A673 (cell line): ENCODE measurements at regions not wholly inside any gene's neighbourhood (a gene's known extent, or its start where the extent isn't known, plus 50 kb on each side); places are given as distances from the start of the nearest gene placed in this dataset.
"Not testable (repeated sequence)": the region's sequence is repeated elsewhere in the genome, so short reads cannot be mapped to it uniquely, and the experiment has no call there.

Experiments
- BruUV-seq: library from RNA; stranded (reverse); fragments of 400-500 nt; replicated peaks from 2 replicates; lab custom pipeline; 2021; lab: Mats Ljungman, UMichigan
- CTCF ChIA-PET: fragments of 300-600 bp; sonication (Branson Sonifier 250); formaldehyde crosslinking; loops from one replicate; lab custom pipeline; 2022; ENCODE audit warnings: antibody characterized with exemption; lab: Charles Lee
- POLR2A ChIA-PET: fragments of 300-600 bp; sonication (Branson Sonifier 250); formaldehyde crosslinking; loops from one replicate; lab custom pipeline; 2022; ENCODE audit warnings: antibody characterized with exemption; ENCODE audit not compliant: low non-redundant PET; lab: Charles Lee
- DNase-seq: peaks from one replicate; pipeline ENCODE4 v3.0.0-alpha.2; 2015; ENCODE audit warnings: low spot score
- H3K27ac ChIP-seq: fragments of 200-600 bp; sonication (generic); 2 replicates; pipeline ENCODE4 v1.5.1; 2016; ENCODE audit warnings: mixed run types, low read depth, mild to moderate bottlenecking, mixed read lengths, antibody characterized with exemption, low read length; ENCODE audit not compliant: poor library complexity, severe bottlenecking
- H3K27me3 ChIP-seq: fragments of 200-600 bp; sonication (generic); replicated peaks from 2 replicates; pipeline ENCODE4 v1.6.1; 2017; ENCODE audit warnings: mixed run types, low read depth, mild to moderate bottlenecking, mixed read lengths, antibody characterized with exemption, low read length; ENCODE audit not compliant: insufficient read depth, poor library complexity
- H3K36me3 ChIP-seq: fragments of 200-600 bp; sonication (generic); 2 replicates; pipeline ENCODE4 v1.6.1; 2016; ENCODE audit warnings: mixed run types, mild to moderate bottlenecking, mixed read lengths, antibody characterized with exemption, low read length; ENCODE audit not compliant: insufficient read depth, poor library complexity, severe bottlenecking
- H3K4me1 ChIP-seq: fragments of 200-600 bp; sonication (generic); 2 replicates; pipeline ENCODE4 v1.6.1; 2017; ENCODE audit warnings: mixed run types, mild to moderate bottlenecking, mixed read lengths, antibody characterized with exemption, low read length; ENCODE audit not compliant: insufficient read depth, poor library complexity, severe bottlenecking
- H3K4me3 ChIP-seq: fragments of 200-600 bp; sonication (generic); 2 replicates; pipeline ENCODE4 v1.5.1; 2016; ENCODE audit warnings: low read depth, mixed run types, mild to moderate bottlenecking, mixed read lengths, low read length; ENCODE audit not compliant: poor library complexity, severe bottlenecking
- H3K9me3 ChIP-seq: fragments of 200-600 bp; sonication (generic); 2 replicates; pipeline ENCODE4 v1.6.1; 2016; ENCODE audit warnings: mixed run types, low read depth, mild to moderate bottlenecking, mixed read lengths, antibody characterized with exemption, low read length; ENCODE audit not compliant: poor library complexity, severe bottlenecking
- EZH2 ChIP-seq: fragments of 200-600 bp; sonication (generic); IDR thresholded peaks from 2 replicates; pipeline ENCODE4 v1.6.1; 2017; ENCODE audit warnings: borderline replicate concordance, low read depth, mild to moderate bottlenecking, mixed read lengths, antibody characterized with exemption, low read length; ENCODE audit not compliant: poor library complexity, severe bottlenecking
- intact Hi-C: fragments of 100-400 bp; cut with micrococcal nuclease; formaldehyde crosslinking; loops from one replicate; pipeline ENCODE4 v1.10.0; 2022; ENCODE audit not compliant: unreplicated experiment
- TF ChIP-seq, protein P1 (sequence below): fragments of 300-800, 200-600 bp; sonication (generic); conservative IDR thresholded peaks from 2 replicates; pipeline ENCODE4 v1.5.1; 2017; ENCODE audit warnings: low read depth, mild to moderate bottlenecking, antibody characterized with exemption, low read length, moderate library complexity, mixed read lengths

GRCh38 chr4:128428397-128428796 is 140.8 kb upstream of the PGRMC2 start:
- CTCF ChIA-PET = interaction anchor here (0.6 to 1.2 kb wide), 3 partner anchors 26 to 177 kb away, joined by 4 to 6 read pairs (median 4); no protein-coding TSS in a partner anchor
- no TSS peak for BruUV-seq
- H3K27ac ChIP-seq = no peak overlapping the region
- no peak for DNase-seq
- H3K4me3 ChIP-seq = no peak overlapping the region
- no peak for TF ChIP-seq EZH2
- TF ChIP-seq, protein P1, sequence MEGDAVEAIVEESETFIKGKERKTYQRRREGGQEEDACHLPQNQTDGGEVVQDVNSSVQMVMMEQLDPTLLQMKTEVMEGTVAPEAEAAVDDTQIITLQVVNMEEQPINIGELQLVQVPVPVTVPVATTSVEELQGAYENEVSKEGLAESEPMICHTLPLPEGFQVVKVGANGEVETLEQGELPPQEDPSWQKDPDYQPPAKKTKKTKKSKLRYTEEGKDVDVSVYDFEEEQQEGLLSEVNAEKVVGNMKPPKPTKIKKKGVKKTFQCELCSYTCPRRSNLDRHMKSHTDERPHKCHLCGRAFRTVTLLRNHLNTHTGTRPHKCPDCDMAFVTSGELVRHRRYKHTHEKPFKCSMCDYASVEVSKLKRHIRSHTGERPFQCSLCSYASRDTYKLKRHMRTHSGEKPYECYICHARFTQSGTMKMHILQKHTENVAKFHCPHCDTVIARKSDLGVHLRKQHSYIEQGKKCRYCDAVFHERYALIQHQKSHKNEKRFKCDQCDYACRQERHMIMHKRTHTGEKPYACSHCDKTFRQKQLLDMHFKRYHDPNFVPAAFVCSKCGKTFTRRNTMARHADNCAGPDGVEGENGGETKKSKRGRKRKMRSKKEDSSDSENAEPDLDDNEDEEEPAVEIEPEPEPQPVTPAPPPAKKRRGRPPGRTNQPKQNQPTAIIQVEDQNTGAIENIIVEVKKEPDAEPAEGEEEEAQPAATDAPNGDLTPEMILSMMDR = no peak
- POLR2A ChIA-PET = no interaction called here
- no peaks in the 10 kb centered on the region for H3K27me3 ChIP-seq
- intact Hi-C loops = loop anchor here (10.0 kb wide), 1 partner anchor 436 kb away; no protein-coding TSS in a partner anchor
- H3K9me3 ChIP-seq = no peaks in the 10 kb centered on the region
- no peaks in the 10 kb centered on the region for H3K36me3 ChIP-seq
- no peaks in the 10 kb centered on the region for H3K4me1 ChIP-seq

DNA sequence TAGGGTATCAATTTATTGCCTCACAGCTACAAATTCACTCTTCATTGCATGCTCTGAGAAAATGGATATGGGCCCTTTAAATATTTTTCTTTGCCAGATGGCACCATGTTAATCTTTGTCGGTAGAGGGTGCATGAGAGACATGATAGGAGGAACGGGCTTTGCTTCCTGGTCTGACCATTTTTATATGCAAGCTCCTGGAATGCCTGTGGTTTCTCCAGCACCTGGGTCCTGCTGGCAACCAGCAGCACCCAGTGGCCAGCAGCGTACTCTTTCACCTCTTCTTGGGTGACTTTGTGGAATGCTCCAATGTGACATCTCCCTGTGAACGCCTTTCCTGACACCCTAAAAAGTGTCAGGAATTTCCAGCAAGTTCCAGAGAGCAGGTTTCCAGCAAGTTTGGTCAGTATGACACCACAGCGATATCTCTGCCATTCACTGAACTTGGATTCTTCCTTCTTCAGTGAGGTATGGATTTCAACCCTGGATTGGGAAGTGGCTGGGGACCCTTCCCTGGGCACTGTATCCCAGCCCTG is 140.3 kb upstream of the PGRMC2 start:
- no peaks in the 10 kb centered on the region for H3K36me3 ChIP-seq
- ChIA-PET POLR2A (interaction anchor here (0.6 kb wide), 1 partner anchor 135 kb away, joined by 17 read pairs; no protein-coding TSS in a partner anchor), CTCF (interaction anchor here (0.6 to 1.2 kb wide), 4 partner anchors 27 to 382 kb away, joined by 3 to 6 read pairs (median 4); no protein-coding TSS in a partner anchor)
- no peak overlapping the region for H3K4me3 ChIP-seq
- intact Hi-C loops = loop anchor here (10.0 kb wide), 1 partner anchor 437 kb away; no protein-coding TSS in a partner anchor
- H3K9me3 ChIP-seq = no peaks in the 10 kb centered on the region
- no peaks in the 10 kb centered on the region for H3K27me3 ChIP-seq
- peak; percentile 64 for DNase-seq
- BruUV-seq = no TSS peak
- no peak overlapping the region for H3K27ac ChIP-seq
- no peaks in the 10 kb centered on the region for H3K4me1 ChIP-seq
- TF ChIP-seq EZH2 = no peak
- TF ChIP-seq, protein P1 = peak; percentile 59

GRCh38 chr4:128424527-128425497 is 137.2 kb upstream of the PGRMC2 start:
- Histone ChIP-seq H3K4me3 (no peak overlapping the region), H3K9me3 (no peaks in the 10 kb centered on the region), H3K27ac (no peak overlapping the region), H3K4me1 (no peaks in the 10 kb centered on the region), H3K36me3 (no peaks in the 10 kb centered on the region), H3K27me3 (no peaks in the 10 kb centered on the region)
- intact Hi-C loops = loop anchor here (10.0 kb wide), 1 partner anchor 440 kb away; no protein-coding TSS in a partner anchor
- no TSS peak for BruUV-seq
- ChIA-PET POLR2A (no interaction called here), CTCF (interaction anchor here (0.6 kb wide), 1 partner anchor 65 kb away, joined by 4 read pairs; no protein-coding TSS in a partner anchor)
- TF ChIP-seq, protein P1 = no peak
- no peak for TF ChIP-seq EZH2
- DNase-seq = no peak

GRCh38 chr4:128422296-128422695 is 134.7 kb upstream of the PGRMC2 start:
- H3K4me1 ChIP-seq, CTCF ChIA-PET, H3K27ac ChIP-seq, BruUV-seq, POLR2A ChIA-PET, H3K36me3 ChIP-seq, H3K27me3 ChIP-seq, H3K4me3 ChIP-seq, DNase-seq, H3K9me3 ChIP-seq: not testable (repeated sequence)
- intact Hi-C loops = loop anchor here (10.0 kb wide), 1 partner anchor 443 kb away; no protein-coding TSS in a partner anchor
